ENCODE measurements at regions not wholly inside any gene's neighbourhood (a gene's known extent, or its start where the extent isn't known, plus 50 kb on each side); places are given as distances from the start of the nearest gene placed in this dataset.
"Not testable (repeated sequence)": the region's sequence is repeated elsewhere in the genome, so short reads cannot be mapped to it uniquely, and the experiment has no call there.

DNA sequence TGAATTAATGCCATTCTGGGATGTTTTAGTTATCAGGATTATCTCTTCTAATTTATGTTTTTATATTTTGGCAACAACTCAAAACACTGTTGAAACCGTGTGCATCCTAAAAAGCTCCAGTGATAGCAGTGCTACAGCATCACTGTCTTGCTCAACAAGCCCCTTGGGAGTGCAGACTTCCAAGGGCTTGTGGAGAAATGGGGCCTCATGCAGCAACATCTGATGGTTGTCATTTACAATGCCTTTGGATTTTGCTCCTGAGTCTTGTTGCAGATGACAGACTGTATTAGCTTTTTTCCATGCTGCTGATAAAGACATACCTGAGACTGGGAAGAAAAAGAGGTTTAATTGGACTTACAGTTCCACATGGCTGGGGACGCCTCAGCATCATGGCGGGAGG lies 515.4 kb downstream of the NEBL start:
- DNase-seq, result no peak

DNA sequence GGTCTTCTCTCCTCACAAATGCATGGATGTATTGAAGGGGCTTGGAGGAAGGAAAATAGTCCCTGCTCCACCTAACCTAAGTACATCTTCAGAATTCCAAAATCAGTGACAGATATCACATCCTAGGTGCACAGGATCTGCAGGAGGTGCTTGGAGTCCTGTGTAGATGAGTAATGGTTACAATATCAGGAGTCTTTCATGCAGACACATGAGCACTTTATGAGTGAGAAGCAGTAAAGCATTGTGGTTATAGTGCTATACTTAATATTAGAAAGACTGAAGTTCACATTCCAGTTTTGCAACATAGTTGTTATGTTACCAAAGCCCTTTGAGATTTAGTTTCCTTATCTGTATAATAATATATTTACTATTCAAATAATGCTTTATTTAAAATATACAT lies 516.7 kb downstream of the NEBL start:
- no peak for DNase-seq

DNA sequence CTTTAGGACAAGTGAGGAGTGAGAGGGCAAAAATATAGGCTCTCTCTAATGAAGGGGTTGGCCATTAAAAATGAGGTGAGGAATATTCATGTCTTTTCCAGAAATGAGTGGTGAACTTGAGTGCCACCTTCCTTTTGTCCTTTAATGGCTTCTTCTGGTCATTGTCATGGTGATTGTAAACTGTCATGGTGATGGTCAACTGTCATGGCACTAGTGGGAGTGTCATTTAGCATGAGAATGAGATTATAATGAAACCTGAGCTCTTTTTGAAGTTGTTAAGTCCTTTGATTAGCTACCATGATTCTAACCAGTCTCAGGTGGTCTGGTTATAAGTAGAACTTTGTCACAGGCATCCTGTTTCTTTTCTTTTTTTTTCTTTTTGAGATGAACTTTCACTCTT lies 524.4 kb downstream of the NEBL start:
- DNase-seq, result no peak

DNA sequence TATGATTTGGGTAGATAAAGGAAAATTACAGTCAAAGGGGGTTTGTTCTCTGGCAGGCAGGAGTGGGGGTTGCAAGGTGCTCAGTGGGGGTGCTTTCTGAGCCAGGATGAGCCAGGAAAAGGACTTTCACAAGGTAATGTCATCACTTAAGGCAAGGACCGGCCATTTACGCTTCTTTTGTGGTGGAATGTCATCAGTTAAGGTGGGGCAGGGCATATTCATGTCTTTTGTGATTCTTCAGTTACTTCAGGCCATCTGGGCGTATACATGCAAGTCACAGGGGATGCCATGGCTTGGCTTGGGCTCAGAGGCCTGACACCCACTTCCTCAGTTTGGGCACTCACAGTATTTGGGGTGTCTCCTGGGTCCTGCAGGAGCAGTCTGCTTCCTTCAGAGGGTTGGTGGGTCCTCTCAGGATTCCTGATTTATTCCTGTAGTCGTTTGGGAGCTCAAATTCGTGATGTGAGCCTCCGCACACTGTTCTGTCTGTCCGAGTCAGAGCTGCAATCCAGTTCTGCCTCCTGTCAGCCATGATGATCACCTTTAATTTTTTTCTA lies 526.1 kb downstream of the NEBL start:
- not testable (repeated sequence) for DNase-seq

DNA sequence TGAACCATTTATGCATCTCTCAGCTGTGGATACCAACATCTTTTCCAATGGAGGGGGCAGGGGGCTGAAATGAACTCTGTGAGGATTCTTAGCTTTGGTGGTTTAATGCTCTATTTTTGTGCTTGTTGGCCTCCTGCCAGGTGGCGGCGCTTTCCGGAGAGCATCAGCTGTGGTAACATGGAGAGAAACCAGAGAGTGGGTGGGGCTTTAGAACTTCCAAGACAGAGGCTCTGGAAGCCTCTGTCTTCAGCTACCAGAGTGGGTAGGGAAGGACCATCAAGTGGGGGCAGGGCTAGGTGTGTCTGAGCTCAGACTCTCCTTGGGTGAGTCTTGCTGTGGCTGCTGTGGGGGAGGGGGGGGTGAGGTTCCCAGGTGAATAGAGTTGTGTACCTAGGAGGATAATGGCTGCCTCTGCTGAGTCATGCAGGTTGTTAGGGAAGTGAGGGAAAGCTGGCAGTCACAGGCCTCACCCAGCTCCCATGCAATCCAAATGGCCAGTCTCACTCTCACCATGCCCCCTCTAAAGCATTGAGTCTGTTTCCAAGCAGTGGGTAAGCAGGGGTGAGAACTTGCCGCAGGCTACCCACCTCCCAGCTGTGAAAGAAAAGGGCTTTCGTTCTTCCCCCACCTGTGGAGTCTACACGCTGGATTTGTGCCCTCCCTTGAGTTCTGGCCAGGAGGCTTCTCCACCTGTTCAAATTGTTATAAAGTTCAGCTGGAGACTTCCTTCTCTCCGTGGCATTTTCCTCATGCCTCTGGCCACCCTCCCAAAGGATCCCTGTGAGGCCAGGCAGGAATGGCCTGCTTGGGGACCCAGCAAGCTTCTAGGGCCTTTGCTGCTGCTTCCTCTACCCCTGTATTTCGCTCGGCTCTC lies 527.0 kb downstream of the NEBL start:
- no peak for DNase-seq

DNA sequence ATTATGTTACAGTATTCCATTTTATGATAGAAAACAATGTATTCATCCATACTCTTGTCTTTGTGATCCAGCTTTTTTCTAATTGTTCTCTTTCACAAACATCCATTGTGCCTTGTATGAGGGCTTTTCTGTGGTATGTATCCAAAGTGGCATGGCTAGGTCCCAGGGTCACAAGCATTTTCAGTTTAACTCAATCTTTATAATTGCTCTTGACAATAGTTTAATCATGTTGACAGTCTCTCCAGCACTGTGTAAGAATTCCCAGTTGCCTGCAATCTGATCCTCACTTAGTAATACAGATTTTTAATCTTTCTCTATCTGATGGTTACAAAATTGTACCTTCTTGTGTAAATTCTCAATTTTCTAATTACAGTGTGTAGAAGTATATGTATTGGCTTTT lies 533.4 kb downstream of the NEBL start:
- DNase-seq, result no peak

DNA sequence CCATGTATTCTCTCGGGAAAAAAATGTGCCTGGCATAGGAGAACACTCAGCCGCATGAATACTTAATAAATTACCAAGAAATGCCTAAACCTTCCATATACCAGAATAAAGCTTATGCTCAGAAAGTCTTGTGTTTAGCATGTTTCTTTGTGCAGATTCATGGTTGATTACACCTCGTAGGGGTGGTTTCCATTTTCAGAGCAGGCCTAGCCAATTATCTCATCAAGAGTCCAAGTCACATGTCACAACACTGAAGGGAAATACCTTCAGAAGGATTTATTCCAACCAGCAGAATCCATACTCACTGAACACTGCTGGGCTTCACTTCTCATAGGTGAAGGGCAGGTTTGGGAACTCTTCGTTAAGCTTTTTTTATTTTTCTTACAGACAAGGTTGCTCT lies 539.7 kb downstream of the PLXDC2 start:
- no peak for DNase-seq

DNA sequence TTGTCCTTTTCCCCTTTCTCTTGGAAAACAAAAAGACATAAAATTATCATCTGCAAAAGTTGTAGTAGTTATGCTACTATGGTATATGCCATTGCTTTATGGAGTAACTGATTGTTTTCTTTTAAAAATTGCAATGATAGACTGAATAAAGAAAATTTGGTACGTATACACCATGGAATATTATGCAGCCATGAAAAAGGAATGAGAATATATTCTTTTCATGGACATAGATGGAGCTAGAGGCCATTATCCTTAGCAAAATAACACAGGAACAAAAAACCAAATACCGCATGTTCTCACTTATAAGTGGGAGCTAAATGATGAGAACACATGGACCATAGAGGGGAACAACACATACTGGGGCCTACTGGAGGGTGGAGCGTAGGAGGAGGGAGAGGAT lies 538.8 kb downstream of the PLXDC2 start:
- no peak for DNase-seq

DNA sequence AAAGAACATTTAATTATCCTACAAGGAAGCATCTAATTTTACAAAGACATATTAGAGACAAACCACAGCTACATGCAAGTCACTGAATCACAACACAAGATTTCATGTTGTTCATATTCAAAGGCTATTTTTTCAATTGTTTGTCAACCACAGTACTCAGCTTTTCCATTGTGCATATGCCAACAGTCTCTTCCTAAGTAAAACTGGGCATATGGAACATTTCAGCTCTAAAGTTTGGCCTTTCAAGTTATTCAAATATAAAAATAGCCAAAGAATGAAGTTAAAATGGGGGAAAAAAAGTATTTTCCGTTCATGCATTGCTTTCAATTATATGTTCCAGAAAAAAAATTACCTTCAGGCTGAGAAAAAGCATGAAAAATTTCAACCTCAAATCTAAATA lies 537.9 kb downstream of the PLXDC2 start:
- no peak for DNase-seq

DNA sequence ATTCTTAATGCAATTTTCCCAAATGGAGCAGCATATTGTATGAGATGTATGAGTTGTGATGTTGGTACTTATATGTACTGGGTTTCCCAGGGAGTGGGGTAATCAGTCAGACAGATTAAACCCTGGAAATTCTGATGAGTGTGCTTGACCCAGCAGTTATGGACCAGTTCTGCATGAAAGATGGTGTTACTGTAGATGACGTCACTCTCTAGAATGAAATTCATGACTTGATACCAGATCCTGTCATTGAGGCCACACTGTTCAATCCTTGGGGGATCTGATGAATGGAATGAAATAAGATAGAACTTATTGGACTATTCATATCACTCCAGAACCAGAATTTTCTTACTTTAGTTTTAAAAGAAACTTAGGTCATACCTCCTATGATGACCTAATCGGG lies 534.3 kb downstream of the PLXDC2 start:
- DNase-seq, result no peak

DNA sequence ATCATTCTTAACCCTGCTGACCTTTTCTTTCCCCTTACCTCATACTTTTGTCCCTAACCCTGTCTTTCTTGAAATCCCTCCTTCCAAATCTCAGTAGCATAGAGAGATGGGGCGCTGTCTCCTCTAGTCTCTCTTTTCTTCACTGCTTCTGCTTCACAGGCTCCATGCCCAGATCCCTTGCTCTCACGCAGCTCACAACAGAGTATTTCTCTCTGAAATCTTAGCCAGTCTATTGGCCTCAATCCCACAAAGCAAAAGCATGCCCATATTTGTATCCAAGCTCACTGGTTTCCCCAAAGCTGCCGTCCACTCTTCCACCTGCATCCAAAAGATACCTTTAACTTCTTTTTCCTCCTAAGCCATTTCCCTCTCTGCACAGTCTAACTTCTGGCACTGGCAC lies 526.8 kb downstream of the PLXDC2 start:
- DNase-seq, result no peak
